GM18951 (cell line): ENCODE measurements at regions not wholly inside any gene's neighbourhood (a gene's known extent, or its start where the extent isn't known, plus 50 kb on each side); places are given as distances from the start of the nearest gene placed in this dataset.

Experiments
- POLR2A ChIP-seq: IDR thresholded peaks from 4 replicates; pipeline ENCODE4 v1.6.1; 2011; ENCODE audit warnings: mild to moderate bottlenecking; ENCODE audit not compliant: insufficient read length, insufficient read depth; ENCODE audit errors: extremely low read depth
- in situ Hi-C: fragments of 300-500 bp; cut with MboI; formaldehyde crosslinking; loops from one replicate; pipeline ENCODE4 v1.12.0; 2022; ENCODE audit warnings: low sequenced_read_pairs, mixed read lengths, inconsistent platforms; ENCODE audit not compliant: unreplicated experiment

- in situ Hi-C loops = no loop called here
Observed at GRCh38 chr2:62375113-62375420, 130.9 kb downstream of the TMEM17 start.

DNA sequence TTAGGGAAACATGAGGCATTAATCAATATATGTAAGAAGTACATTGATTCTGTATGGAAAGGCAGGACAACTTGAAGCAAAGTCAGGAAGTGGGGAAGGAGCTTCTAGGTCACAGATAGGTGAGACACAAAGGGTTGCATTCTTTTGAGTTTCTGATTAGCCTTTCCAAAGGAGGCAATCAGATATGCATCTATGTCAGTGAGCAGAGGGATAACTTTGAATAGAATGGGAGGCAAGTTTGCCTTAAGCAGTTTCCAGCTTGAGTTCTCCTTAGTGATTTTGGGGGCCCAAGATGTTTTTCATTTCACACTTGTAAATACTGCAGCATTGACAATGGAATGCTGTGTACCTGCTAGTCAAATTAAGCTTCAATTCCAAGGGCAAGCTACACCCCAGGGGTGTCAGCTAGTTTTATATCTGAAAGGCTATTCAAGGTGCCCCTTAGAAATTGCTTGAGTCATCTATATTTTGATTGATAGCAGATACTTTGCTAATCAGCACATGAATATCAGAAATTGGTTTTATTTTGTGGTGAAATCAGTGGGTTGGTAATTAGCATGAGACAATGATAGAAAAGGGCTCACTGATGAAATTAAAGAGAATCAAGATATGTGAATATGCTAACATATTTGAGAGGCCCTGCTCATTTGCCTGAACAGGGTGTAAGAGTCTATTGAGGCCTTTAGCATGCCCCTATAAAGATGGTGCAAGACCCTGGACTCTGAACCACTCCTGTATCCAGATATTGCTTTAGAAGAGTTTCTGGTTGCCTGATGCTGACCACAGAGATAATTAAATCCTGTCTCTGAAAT lies 131.5 kb downstream of the TMEM17 start:
- in situ Hi-C loops = no loop called here
- no peak for TF ChIP-seq POLR2A

More at GRCh38 chr2:62375113-62375420, 130.9 kb downstream of the TMEM17 start:
- no peak for TF ChIP-seq POLR2A

DNA sequence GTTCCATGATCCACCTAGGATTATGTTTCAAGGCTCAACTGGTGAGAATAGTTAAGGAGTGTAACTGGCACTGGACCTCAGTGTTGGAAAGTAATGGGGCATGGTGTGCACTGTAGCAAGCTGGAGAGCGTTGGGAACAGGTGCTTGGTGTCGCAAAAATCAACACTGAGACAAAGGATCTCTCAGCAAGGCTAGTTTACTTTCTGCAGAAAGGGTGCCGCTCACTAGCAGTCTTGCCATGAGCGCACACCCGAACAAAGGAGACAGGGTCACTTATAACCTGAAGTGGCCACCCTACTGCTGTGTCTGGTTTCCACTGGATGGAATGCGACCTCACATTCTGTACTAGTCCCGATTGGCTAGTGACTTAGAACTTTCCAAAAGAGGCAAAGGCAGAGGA lies 133.2 kb downstream of the TMEM17 start:
- in situ Hi-C loops = no loop called here
- TF ChIP-seq POLR2A = no peak

DNA sequence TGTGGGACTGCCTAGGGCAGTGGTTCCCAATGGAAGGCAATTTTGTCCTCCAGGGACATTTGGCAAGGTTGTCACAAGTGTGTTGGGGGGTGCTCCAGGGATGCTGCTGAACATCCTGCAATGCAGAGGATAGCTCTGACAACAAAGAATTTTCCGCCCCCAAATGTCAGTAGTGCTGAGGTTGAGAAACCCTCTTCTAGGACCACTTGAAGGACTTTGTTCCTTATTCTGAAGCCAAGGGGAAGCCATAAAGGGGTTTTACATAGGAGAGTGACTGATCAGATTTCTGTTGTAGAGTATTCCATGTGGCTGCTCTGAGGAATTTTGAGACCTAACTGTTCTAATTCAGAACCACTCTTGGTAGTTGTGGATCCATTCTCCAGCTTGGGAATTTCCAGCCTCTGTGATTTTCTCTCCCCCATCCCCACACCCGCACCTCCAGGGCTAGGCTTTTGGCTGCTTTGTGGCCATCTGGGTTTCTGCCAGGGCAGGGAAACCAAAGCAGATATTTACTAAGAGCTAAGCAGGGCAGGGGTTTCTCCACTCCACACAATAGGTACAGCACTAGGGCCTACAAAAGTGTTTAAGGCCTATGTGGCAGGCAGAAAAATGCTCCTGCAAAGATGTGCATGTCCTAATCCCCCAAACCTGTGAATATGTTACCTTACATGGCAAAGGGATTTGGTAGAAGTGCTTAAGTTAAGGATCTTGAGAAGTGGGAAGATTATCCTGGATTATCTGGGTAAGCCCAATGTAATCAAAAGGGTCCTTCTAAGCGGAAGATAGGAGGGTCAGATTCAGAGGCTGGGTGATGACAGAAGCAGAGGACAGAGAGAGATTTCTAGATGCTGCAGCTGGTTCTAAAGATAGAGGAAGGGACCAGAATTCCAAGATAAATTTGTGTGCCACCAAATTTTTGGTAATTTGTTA lies 135.4 kb downstream of the TMEM17 start:
- in situ Hi-C loops = no loop called here
- no peak for TF ChIP-seq POLR2A

DNA sequence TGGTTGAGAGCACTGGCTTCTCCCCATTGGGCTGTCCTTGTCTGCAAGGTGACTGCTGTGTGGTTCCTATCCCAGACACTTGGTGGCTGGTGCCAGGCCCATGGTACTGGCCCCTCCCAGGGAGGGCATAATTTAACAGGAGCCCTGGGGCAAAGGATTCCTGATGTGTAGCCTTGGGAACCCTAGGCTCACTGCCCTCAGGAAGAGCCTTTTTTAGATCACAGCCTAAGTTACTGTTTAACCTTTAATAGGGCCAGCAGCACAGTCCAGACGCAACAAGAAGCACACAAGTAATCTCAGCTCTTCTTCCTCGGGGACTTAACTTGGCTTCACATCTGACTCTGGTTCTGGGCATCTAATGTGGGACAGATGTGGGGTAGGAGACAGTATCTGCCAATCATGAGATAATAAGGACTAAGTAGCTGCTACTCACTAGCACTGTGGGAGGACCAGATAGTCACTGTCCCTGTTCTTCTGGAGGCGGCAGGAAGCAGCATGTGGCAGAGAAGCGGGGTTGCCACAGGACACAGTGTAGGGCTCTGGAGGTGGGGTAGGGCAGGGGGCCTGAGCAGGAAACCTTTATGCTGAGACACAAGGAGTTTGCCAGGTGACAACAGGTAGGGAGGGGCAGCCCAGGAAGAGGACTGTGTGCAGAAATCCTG lies 136.3 kb downstream of the TMEM17 start:
- no peak for TF ChIP-seq POLR2A
- in situ Hi-C loops = no loop called here

- in situ Hi-C loops = no loop called here
- no peak for TF ChIP-seq POLR2A
Observed at GRCh38 chr2:62364791-62365528, 141.0 kb downstream of the TMEM17 start.

DNA sequence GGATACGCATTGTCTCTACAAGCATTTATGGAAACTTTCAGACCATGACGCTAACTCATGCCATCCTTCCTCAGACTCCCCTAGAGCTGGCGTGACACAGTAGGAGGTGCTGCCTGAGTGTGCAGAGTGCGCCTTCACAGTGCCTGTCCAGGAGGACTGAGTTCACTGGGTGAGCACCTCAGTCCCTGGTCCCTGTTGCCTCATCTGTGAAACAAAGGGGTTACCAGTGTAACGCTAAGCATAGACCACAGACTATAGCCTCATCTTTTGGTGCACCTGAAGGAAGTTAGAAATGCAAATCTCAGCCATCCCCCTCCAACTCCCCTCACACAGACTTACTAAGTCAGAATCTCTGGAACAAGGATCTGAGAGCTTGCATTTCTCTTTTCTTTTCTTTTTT lies 142.8 kb downstream of the TMEM17 start:
- in situ Hi-C loops = no loop called here
- no peak for TF ChIP-seq POLR2A

- TF ChIP-seq POLR2A = no peak
- in situ Hi-C loops = no loop called here
Observed at GRCh38 chr2:62362561-62362960, 143.4 kb downstream of the TMEM17 start.

- in situ Hi-C loops = no loop called here
Observed at GRCh38 chr2:62361964-62362363, 144.0 kb downstream of the TMEM17 start.

GRCh38 chr2:62354771-62355561 lies 151.0 kb downstream of the TMEM17 start:
- TF ChIP-seq POLR2A = no peak
- in situ Hi-C loops = no loop called here

More at GRCh38 chr2:62361964-62362363, 144.0 kb downstream of the TMEM17 start:
- no peak for TF ChIP-seq POLR2A

- TF ChIP-seq POLR2A = no peak
- in situ Hi-C loops = no loop called here
Observed at GRCh38 chr2:62352031-62352430, 154.0 kb downstream of the TMEM17 start.

DNA sequence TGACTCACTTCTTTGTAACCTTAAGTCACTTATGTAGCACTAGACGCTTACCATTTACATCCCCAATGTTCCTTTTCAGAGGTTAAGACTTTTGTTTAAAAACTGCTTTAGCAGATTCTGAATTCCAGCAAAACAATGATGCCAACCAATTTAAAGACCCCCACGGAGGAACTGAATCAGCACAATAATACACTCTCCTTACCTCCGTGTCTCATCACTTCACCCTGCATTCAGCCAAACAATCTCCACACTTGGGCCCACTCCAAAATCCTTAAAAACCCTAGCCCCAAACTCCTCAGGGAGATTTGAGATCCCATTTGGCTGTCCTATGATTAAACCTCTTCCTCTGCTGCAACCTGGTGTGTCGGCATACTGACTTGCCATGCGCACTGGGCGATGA lies 153.9 kb downstream of the B3GNT2 start:
- no peak for TF ChIP-seq POLR2A
- in situ Hi-C loops = no loop called here
